GM18508 (cell line): ENCODE measurements at regions not wholly inside any gene's neighbourhood (a gene's known extent, or its start where the extent isn't known, plus 50 kb on each side); places are given as distances from the start of the nearest gene placed in this dataset.

Experiments
- ATAC-seq: cut with Tn5 transposase; IDR thresholded peaks from one replicate; pipeline ENCODE4 v1.9.1; 2021; ENCODE audit warnings: moderate number of reproducible peaks; ENCODE audit not compliant: insufficient read depth, unreplicated experiment

GRCh38 chr22:49480331-49480730 lies 347.3 kb downstream of the BRD1 start:
- ATAC-seq, result no peak

GRCh38 chr22:49479566-49479965 lies 348.1 kb downstream of the BRD1 start:
- ATAC-seq, result no peak

- no peak for ATAC-seq
These were observed 350.8 kb downstream of the BRD1 start for GRCh38 chr22:49476800-49477400.

GRCh38 chr22:49476176-49476575 lies 351.5 kb downstream of the BRD1 start:
- ATAC-seq, result no peak

- ATAC-seq, result no peak
These were observed 352.4 kb downstream of the BRD1 start for GRCh38 chr22:49475253-49475652.

- ATAC-seq, result no peak
These were observed 354.4 kb downstream of the BRD1 start for GRCh38 chr22:49473286-49473685.

- ATAC-seq, result no peak
These were observed 356.8 kb downstream of the BRD1 start for GRCh38 chr22:49470741-49471503.

GRCh38 chr22:49469896-49470740 lies 357.6 kb downstream of the BRD1 start:
- ATAC-seq, result no peak

- no peak for ATAC-seq
These were observed 359.0 kb downstream of the BRD1 start for GRCh38 chr22:49468487-49469198.

GRCh38 chr22:49466878-49467595 lies 360.6 kb downstream of the BRD1 start:
- no peak for ATAC-seq

GRCh38 chr22:49464037-49464436 lies 363.6 kb downstream of the BRD1 start:
- ATAC-seq, result no peak

GRCh38 chr22:49462795-49463194 lies 364.9 kb downstream of the BRD1 start:
- no peak for ATAC-seq

- no peak for ATAC-seq
These were observed 365.4 kb downstream of the BRD1 start for GRCh38 chr22:49462291-49462690.

- ATAC-seq, result no peak
These were observed 366.0 kb downstream of the BRD1 start for GRCh38 chr22:49461674-49462073.

GRCh38 chr22:49460592-49461281 lies 366.9 kb downstream of the BRD1 start:
- no peak for ATAC-seq

GRCh38 chr22:49460091-49460490 lies 367.6 kb downstream of the BRD1 start:
- ATAC-seq, result no peak

GRCh38 chr22:49458708-49459099 lies 369.0 kb downstream of the BRD1 start:
- ATAC-seq, result no peak

- no peak for ATAC-seq
These were observed 369.5 kb downstream of the BRD1 start for GRCh38 chr22:49457946-49458707.

- ATAC-seq, result no peak
These were observed 370.5 kb downstream of the BRD1 start for GRCh38 chr22:49457146-49457545.
